K562 (cell line): ENCODE measurements at regions not wholly inside any gene's neighbourhood (a gene's known extent, or its start where the extent isn't known, plus 50 kb on each side); places are given as distances from the start of the nearest gene placed in this dataset.

Experiments
- BCLAF1 ChIP-seq, 2 experiments: fragments of 450-650 bp in 1 of 2; IDR thresholded peaks; 2 replicates each; pipeline ENCODE4 v1.6.1; 2011 to 2017; ENCODE audit warnings: low read depth in 2 of 2, antibody characterized with exemption in 1 of 2, borderline replicate concordance in 1 of 2, low read length in 1 of 2, mild to moderate bottlenecking in 1 of 2, mixed read lengths in 1 of 2; ENCODE audit not compliant: control insufficient read depth in 1 of 2
- CTCF ChIP-seq, 3 experiments: IDR thresholded peaks in 2 of 3; conservative IDR thresholded peaks in 1 of 3; 2 replicates each; pipeline ENCODE4 v1.5.1; 2011 to 2012; ENCODE audit warnings: low read length in 3 of 3, mild to moderate bottlenecking in 3 of 3, control low read depth in 2 of 3, improper control_type of control experiment in 1 of 3, inconsistent platforms in 1 of 3, low read depth in 1 of 3, mixed read lengths in 1 of 3, moderate library complexity in 1 of 3; ENCODE audit not compliant: insufficient read depth in 2 of 3
- POLR2A ChIP-seq: fragments of 450-650 bp; conservative IDR thresholded peaks from 2 replicates; pipeline ENCODE4 v1.6.1; 2016
- THRAP3 ChIP-seq: fragments of 450-650 bp; IDR thresholded peaks from 2 replicates; pipeline ENCODE4 v1.6.1; 2016; ENCODE audit warnings: mild to moderate bottlenecking, inconsistent platforms, borderline replicate concordance
- TOE1 ChIP-seq, 2 experiments: fragments of 450-650 bp in 1 of 2; sonication (generic) in 1 of 2; formaldehyde crosslinking in 1 of 2; IDR thresholded peaks; 2 replicates each; pipeline versions ENCODE4 v1.7.1 to v1.8.0; 2016 to 2022; ENCODE audit warnings: borderline replicate concordance in 2 of 2, mild to moderate bottlenecking in 2 of 2, antibody characterized with exemption in 1 of 2, inconsistent platforms in 1 of 2, low read depth in 1 of 2, missing genetic modification reagents in 1 of 2, moderate library complexity in 1 of 2
- TF ChIP-seq, protein P1 (sequence below): IDR thresholded peaks from 2 replicates; pipeline ENCODE4 v1.6.1; 2016; ENCODE audit warnings: missing genetic modification characterization, missing compliant biosample characterization

DNA sequence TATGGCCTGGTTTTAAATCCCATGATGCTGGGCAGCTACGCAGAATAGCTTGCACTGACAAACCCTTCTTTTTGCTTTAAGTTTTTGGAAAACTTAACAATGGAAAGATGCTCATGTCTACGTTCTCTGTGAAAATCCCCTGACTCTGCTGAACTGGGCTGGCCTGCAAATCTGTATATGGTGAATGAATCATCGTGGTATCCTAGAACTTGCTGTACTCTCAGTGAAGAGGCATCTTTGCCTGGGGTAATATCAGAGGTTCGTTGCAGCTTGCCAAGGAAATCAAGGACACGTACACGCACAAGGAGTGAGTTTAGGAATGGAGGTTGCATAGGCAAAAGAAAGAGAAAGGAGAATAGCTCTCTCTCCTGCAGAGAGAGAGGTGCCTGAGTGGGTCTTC, 382.0 kb upstream of the ADARB2 start:
- TF ChIP-seq BCLAF1 (IDR thresholded peaks at IDR 0.05; ENCODE audit: borderline replicate concordance in 1 of 2, control insufficient read depth in 1 of 2, low read depth in 2 of 2, low read length in 1 of 2) (no peak), CTCF (IDR thresholded peaks at IDR 0.05 in 2 of 3, conservative IDR thresholded peaks at IDR 0.05 in 1 of 3; ENCODE audit: insufficient read depth in 2 of 3, low read depth in 1 of 3, low read length in 3 of 3) (no peak), THRAP3 (no peak), POLR2A (no peak), TOE1 (IDR thresholded peaks at IDR 0.05; ENCODE audit: borderline replicate concordance) (no peak), TOE1 (CRISPR knock-in tag; IDR thresholded peaks at IDR 0.05; ENCODE audit: borderline replicate concordance, low read depth) (no peak)
- TF ChIP-seq, protein P1, sequence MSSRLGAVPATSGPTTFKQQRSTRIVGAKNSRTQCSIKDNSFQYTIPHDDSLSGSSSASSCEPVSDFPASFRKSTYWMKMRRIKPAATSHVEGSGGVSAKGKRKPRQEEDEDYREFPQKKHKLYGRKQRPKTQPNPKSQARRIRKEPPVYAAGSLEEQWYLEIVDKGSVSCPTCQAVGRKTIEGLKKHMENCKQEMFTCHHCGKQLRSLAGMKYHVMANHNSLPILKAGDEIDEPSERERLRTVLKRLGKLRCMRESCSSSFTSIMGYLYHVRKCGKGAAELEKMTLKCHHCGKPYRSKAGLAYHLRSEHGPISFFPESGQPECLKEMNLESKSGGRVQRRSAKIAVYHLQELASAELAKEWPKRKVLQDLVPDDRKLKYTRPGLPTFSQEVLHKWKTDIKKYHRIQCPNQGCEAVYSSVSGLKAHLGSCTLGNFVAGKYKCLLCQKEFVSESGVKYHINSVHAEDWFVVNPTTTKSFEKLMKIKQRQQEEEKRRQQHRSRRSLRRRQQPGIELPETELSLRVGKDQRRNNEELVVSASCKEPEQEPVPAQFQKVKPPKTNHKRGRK (tag), result no peak
